Parathyroid adenoma (tissue), 2 donors: ENCODE measurements at regions not wholly inside any gene's neighbourhood (a gene's known extent, or its start where the extent isn't known, plus 50 kb on each side); places are given as distances from the start of the nearest gene placed in this dataset.

Experiments used
- H2AFZ ChIP-seq: fragments of 300-600 bp; sonication (generic); one replicate; pipeline ENCODE4 v1.7.0; 2017; ENCODE audit warnings: antibody characterized with exemption, mild to moderate bottlenecking
- H3K27ac ChIP-seq: fragments of 300-600 bp; sonication (generic); one replicate; pipeline ENCODE4 v1.7.0; 2017
- H3K27me3 ChIP-seq: fragments of 300-600 bp; sonication (generic); one replicate; pipeline ENCODE4 v1.7.0; 2017; ENCODE audit warnings: low read length; ENCODE audit not compliant: control insufficient read depth, insufficient read depth
- H3K36me3 ChIP-seq: fragments of 300-600 bp; sonication (generic); one replicate; pipeline ENCODE4 v1.7.0; 2017; ENCODE audit warnings: low read length; ENCODE audit not compliant: control insufficient read depth, insufficient read depth
- H3K4me1 ChIP-seq: fragments of 300-600 bp; sonication (generic); one replicate; pipeline ENCODE4 v1.7.0; 2017; ENCODE audit warnings: control low read depth
- H3K4me2 ChIP-seq: fragments of 300-600 bp; sonication (generic); one replicate; pipeline ENCODE4 v1.7.0; 2017; ENCODE audit warnings: low read length
- H3K4me3 ChIP-seq: fragments of 300-600 bp; sonication (generic); one replicate; pipeline ENCODE4 v1.7.0; 2017; ENCODE audit warnings: low read depth, low read length
- H3K79me2 ChIP-seq: fragments of 300-600 bp; sonication (generic); one replicate; pipeline ENCODE4 v1.7.0; 2017; ENCODE audit warnings: control low read depth
- H3K9ac ChIP-seq: fragments of 300-600 bp; sonication (generic); one replicate; pipeline ENCODE4 v1.7.0; 2017; ENCODE audit warnings: mild to moderate bottlenecking
- H3K9me3 ChIP-seq: fragments of 300-600 bp; sonication (generic); one replicate; pipeline ENCODE4 v1.7.0; 2017; ENCODE audit warnings: low read length; ENCODE audit not compliant: control insufficient read depth
- CTCF ChIP-seq: fragments of 300-600 bp; sonication (generic); IDR thresholded peaks from one replicate; pipeline ENCODE4 v1.7.0; 2017; ENCODE audit warnings: antibody characterized with exemption, mild to moderate bottlenecking
- donor health status: primary hyperparathyroidism.

DNA sequence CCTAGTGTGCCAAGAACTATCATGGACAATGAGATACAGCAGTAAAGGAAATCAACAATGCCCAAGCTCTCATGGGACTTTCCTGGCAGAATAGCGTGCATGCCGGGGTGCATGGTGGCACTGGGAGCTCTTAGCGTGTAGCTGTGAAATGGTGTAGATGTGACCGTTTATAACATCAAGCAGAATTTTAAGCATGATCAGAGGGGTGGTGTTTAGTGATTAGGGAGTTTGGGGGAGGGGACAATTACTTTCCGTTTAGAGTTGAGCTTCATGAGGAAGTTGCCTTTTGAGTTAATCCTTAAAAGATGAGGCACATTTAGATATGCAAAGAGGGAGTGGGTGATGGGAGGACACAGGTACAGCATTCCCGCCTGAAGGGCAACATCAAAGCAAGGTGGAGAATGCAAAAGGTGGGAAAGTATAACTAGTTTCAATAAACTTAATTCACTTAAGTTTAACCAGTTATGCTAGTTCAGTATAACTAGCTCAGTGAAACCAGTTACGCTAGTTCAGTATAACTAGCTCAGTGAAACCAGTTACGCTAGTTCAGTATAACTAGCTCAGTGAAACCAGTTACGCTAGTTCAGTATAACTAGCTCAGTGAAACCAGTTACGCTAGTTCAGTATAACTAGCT is 661.6 kb downstream of the QKI start:
- H3K4me1 ChIP-seq: no peaks in the 10 kb centered on the region
- no peaks in the 10 kb centered on the region for H3K27me3 ChIP-seq
- no peaks in the 10 kb centered on the region for H3K79me2 ChIP-seq
- H3K36me3 ChIP-seq: no peaks in the 10 kb centered on the region
- no peak overlapping the region for H3K4me2 ChIP-seq
- H3K4me3 ChIP-seq: no peak overlapping the region
- H2AFZ ChIP-seq: no peak overlapping the region
- H3K9ac ChIP-seq: no peak overlapping the region
- no peaks in the 10 kb centered on the region for H3K9me3 ChIP-seq
- TF ChIP-seq CTCF: no peak
- H3K27ac ChIP-seq: no peak overlapping the region

DNA sequence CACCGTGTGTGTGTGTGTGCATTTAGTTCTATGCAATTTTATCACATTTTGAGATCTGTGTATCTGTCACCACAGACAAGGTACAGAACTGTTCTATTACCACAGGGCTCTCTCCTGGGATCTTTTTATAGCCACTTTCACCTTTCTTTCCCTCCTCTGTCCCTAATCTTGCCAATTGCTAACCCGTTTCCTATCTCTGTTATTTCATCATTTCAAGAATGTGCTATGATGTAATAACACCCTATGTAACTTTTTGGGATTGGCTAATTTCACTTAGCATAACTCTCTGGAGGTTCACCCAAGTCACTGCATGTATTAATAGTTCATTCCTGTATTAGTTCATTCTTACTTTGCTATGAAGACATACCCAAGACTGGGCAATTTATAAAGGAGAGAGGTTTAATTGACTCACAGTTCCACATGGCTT is 657.7 kb downstream of the QKI start:
- Histone ChIP-seq H3K4me3 (no peak overlapping the region), H3K9me3 (no peaks in the 10 kb centered on the region), H3K79me2 (no peaks in the 10 kb centered on the region), H3K27ac (no peak overlapping the region), H3K4me1 (no peaks in the 10 kb centered on the region), H2AFZ (no peak overlapping the region), H3K4me2 (no peak overlapping the region), H3K9ac (no peak overlapping the region), H3K36me3 (no peaks in the 10 kb centered on the region), H3K27me3 (no peaks in the 10 kb centered on the region)
- TF ChIP-seq CTCF: no peak

DNA sequence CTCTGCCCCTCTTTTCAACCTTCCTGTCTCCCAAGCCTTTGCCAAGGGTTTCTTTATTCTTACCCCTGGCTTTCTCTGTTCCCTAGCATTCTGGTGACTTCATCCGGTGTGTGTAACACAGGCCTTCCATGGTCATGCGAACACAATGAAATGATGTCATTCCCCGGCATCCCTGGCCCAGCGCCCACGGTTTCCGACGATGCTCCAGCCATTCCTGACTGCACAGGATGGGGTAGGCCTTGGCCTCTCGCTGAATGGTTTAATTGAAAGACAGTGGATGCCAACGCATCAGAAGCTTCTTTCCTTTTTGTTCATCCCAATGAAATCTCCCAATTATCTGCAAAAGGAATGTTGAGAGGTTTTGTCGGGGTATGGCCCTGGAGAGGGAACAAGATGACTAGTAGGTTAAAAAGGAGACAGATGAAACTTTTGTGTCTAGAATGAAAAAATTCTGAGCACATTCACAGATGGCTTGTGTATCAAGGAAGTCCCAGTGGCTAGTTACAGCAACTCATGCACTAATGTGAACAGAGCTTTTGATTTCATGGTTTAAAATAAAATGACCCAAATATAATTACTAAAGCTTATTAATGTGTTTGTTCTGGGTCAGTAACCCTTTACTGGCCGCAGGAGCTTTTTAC is 655.0 kb downstream of the QKI start:
- Histone ChIP-seq H3K9me3 (no peaks in the 10 kb centered on the region), H3K27me3 (no peaks in the 10 kb centered on the region), H3K4me2 (no peak overlapping the region), H3K36me3 (no peaks in the 10 kb centered on the region), H2AFZ (no peak overlapping the region), H3K79me2 (no peaks in the 10 kb centered on the region), H3K27ac (peak overlapping the region; percentile 22), H3K9ac (no peak overlapping the region), H3K4me3 (no peak overlapping the region), H3K4me1 (no peaks in the 10 kb centered on the region)
- no peak for TF ChIP-seq CTCF

DNA sequence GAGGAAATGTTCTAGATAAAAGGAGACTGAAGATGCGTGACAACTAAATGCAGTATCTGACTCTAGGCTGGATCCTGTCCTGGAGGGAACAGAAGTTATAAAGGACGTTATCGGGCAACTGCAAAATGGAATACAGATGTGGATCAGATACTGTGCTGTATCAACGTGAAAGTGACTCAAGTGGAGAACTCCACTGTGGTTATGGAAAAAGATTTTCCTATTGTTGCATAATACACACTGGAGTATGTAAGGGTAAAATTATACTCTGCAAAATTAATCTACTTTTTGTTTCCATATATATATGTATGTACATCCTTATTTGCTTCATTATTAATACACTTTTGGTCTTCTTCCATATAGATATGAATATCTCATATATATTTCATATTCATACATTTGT is 654.0 kb downstream of the QKI start:
- Histone ChIP-seq H2AFZ (no peak overlapping the region), H3K4me3 (no peak overlapping the region), H3K4me1 (no peaks in the 10 kb centered on the region), H3K27ac (no peak overlapping the region), H3K79me2 (no peaks in the 10 kb centered on the region), H3K9ac (no peak overlapping the region), H3K4me2 (no peak overlapping the region), H3K9me3 (no peaks in the 10 kb centered on the region), H3K27me3 (no peaks in the 10 kb centered on the region), H3K36me3 (no peaks in the 10 kb centered on the region)
- TF ChIP-seq CTCF: no peak

DNA sequence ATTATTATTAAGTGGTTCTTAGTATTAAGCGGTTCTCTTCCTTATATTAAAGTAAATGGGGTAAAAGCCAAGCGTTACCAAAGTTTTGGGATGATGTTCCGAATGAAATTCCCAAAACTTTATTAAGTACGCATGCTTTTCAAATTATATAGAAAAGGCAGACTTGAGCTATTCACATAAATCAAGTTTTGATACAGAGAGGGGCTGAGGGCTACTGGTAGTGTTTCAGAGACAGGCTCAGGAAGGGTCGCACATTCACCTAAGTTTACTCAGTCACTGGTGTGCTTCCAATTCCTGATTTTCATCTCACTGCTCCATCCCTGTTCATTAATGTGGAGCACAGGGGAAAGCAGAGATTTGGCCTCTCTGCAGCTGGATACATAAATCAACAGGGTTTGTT is 652.2 kb downstream of the QKI start:
- Histone ChIP-seq H3K9ac (no peak overlapping the region), H3K27ac (no peak overlapping the region), H3K27me3 (no peaks in the 10 kb centered on the region), H3K9me3 (no peaks in the 10 kb centered on the region), H2AFZ (no peak overlapping the region), H3K4me3 (no peak overlapping the region), H3K4me1 (no peaks in the 10 kb centered on the region), H3K36me3 (no peaks in the 10 kb centered on the region), H3K79me2 (no peaks in the 10 kb centered on the region), H3K4me2 (no peak overlapping the region)
- no peak for TF ChIP-seq CTCF
